Activated CD8-positive, alpha-beta memory T cell treated with anti-CD3 and anti-CD28 coated beads, Interleukin-2, amount 50 U/mL, for 24 hours (primary cell): ENCODE measurements at regions not wholly inside any gene's neighbourhood (a gene's known extent, or its start where the extent isn't known, plus 50 kb on each side); places are given as distances from the start of the nearest gene placed in this dataset.

ENCODE experiments used
- DNase-seq: peaks from one replicate; pipeline ENCODE4 v3.0.0-alpha.2; 2020; ENCODE audit errors: extremely low read depth

DNA sequence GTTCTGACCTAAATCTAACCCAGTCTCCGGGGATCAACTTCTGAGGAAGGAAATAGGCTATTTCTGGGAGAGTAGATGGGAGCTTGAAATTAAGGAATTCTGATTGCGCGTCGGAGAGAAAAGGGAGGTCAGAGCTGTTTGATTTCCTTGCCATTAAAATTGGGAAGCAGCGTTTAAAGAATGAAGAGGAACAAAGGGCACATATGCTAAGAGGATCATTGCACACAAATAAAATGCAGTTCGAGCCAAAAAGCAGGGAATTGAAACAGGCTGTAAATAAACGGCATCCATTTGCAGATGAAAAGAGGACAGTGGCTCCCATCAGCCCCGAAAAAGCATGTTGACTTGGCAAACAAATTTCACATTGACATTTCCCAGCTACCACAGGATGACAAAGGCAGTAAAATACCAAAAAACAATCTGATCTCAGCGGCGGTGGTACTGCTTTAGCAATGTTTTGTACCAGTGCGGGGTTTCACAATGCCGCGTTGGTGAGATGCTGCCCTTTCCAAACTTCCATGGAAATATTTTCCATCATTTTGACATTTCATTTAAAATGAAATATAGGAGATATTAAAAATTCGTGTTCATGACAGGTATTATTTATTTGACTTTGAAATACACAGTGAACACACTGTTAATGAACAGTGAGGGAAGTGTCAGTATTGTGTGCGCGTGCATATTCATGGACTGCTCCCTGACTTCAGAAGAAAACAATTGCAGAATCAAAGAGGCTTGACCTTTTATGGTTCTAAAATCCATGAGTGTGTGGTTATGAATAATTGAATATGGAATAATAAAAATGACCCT lies 108.8 kb downstream of the SQOR start:
- DNase-seq = no peak

GRCh38 chr15:45744236-45744589 lies 109.4 kb downstream of the SQOR start:
- no peak for DNase-seq

DNA sequence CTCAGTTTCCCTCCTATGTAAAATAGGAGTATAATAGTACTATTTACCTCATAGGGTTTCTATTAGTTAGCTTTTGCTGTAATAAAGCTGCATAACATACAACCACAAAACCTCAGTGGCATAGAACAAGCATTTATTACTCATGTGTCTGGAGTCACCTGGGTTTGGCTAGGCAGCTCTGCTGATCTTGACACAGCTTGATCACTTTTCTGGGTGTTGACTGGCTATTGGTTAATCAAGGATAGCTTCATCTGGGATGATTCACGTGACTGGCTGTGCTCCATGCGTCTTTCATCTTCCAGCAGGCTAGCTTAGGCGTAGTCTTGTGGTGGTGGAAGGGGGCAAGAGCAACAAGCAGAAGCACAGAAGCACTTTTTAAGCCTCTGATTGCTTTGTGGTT lies 112.6 kb downstream of the SQOR start:
- DNase-seq = no peak

DNA sequence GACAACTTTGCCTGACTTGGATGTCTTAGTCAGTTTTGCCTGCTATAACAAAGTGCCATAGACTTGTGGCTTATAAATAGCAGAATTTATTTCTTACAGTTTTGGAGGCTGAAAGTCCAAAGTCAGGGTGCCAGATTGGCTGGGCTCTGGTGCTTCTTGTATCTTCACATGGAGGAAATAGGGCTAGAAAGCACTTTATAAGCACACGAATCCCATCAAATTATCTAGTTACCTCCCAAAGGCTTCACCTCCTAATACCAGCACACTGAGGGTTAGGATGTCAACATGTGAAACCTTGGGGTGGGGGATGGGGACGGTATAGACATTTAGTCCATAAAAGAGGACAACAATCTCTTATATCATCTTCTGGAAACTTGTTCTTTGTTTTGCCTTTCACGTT lies 116.8 kb downstream of the SQOR start:
- DNase-seq = no peak

- DNase-seq = no peak
These were observed 125.1 kb downstream of the SQOR start for GRCh38 chr15:45759936-45760335.

DNA sequence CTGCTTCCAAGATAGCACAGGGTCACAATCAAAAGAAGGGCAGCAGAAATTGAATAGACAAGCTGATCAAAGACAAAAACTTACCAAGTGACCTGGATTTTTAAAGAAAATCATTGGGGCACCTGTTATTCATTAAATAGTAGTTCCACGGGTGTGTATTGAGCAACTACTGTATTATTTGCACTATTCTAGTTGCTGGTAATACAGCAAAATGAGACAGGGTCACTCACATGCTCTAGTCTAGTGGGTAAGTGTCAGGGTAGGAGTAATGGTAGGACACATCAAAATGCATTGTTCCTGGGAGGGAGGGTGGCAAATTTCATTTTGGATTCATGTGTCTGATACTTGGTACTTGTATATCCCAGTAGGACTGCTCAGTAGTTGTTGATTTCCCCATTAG lies 127.9 kb downstream of the SQOR start:
- no peak for DNase-seq

DNA sequence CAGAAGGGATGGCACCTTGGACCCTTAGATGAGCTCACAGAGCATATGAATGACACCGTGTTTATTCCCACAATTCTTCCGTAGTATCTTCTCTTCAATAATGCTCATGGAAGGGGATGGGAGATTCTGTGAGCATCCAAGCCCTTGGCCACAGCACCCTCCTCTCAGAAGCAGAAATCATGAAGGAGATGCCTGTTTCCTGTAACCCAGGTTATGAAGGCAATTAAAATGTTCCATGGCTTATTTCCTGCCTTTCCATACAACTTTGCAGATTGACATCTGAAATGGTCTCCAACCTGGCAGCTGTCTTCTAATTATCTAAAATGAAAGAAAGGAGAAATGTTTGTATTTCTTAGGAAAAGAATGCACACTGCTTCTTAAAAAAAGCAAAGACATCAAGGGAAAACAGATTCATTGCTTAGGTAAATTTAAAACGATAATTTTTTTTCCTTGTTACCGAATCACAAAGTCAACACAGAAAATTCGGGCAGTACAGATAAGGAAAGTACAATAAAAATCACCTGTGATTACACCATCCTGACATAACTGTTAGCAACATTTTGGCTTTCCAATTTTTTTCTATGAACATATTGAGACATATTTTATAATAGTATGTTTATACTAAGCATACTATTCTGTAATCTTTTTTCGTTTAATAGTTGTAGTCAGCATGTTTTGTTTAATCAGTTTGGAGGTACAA lies 128.5 kb downstream of the SQOR start:
- no peak for DNase-seq

GRCh38 chr15:45773149-45773548 lies 138.3 kb downstream of the SQOR start:
- no peak for DNase-seq

DNA sequence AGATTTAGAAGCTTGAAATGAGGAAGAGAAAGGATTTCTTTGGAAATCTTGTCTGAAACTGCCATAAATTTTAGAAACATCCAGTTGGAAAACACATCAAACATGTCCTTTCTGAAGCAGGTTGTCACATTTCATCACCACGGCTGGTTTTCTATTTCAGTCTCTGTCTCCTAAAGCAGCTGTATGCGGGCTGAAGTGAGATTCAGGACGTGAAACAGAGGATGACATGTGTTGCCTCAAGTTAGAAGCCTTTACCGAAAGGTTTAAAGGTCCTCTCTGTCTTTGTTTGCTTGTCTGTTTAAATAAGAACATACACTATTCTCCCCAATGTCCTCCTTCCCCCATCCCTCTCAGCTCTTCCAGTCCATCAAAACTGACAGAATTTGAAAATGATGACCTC lies 141.9 kb downstream of the SQOR start:
- DNase-seq = no peak

GRCh38 chr15:45777781-45778180 lies 143.0 kb downstream of the SQOR start:
- DNase-seq = no peak

GRCh38 chr15:45780352-45780751 lies 145.5 kb downstream of the SQOR start:
- no peak for DNase-seq

DNA sequence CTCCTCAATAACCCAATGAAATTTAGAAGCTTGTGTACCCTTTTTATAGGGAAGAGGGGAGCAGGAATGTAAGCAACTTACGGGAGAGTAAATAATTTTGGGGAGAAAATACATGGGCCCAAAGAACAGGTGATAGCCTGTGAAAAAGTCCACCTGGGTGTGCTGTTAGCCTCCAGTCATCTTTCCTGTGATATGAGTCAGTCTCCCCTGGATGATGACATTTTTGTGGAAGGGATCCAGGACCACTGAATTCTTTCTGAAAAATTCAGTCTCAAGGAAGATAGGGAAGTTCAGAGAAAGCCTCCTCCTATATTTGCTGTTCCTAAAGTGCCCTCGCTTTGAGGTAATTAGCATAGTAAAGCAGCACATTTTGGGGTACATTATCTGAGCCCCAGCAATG lies 149.8 kb downstream of the SQOR start:
- no peak for DNase-seq

DNA sequence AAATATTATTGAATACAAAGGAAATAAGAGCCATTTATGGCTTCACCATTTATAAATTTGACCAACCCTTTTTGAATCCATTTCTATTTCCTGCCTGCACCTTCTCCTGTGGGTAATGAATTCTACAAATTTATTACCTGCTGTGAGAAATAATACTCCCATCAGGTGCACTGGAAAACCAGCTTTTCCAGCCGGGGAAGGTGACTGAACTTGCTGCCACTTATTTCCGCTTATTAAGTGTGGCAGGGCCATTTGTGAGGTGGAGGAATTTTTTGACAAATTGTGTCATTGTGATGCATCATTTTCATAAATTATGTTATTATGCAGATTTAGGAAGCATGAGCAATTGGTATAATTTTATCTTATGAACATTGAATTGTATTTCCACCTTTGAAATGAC lies 151.1 kb downstream of the SQOR start:
- DNase-seq = no peak

GRCh38 chr15:45790325-45790943 lies 155.6 kb downstream of the SQOR start:
- no peak for DNase-seq

DNA sequence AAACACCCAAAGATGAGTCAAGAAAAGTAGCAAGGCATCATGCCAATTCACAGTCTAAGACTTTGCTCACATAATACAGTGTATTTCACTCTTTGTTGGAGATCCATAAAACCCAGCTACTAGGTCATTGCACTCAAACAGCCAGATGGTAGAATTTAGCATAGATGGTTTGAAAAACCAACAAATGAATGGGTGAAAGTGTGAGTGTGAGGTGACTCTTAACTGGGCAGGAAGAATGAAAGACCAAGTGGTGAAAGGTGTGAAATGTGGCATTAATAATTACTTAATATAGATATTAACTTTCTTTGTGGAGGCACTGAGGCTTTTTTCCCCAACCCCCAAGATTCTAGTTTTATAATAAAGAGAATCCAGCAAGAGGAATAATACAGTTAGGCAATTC lies 159.5 kb downstream of the SQOR start:
- no peak for DNase-seq

GRCh38 chr15:45794712-45795439 lies 160.0 kb downstream of the SQOR start:
- DNase-seq = no peak

DNA sequence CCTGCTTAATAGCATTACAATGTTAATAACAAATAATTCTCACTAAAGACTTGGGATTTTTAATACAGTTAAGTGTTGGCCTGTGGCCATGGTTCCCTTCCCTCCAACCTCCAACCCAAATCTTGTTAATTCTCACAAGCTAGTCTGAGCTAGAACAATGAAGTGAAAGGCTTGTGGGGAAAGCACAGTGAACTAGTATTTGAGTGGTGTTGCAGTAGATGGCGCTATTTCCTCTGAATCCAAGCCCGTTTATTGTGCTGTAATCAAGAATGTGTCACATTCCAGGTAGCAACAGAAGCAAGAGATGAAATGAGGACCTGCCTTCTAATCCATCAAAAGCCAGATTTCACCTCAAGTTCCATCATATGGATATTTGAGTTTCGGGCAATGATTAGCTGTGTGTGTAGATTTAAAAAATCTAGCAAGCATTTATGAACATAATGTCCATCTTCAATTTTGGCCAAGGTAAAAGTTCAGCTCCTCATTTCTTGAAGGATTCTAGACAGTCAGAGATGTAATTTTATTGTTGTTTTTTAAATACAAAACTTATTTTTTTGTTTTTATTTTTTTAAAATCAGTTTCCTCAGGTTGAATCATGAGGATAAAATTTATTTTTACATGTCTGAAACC lies 160.7 kb downstream of the SQOR start:
- no peak for DNase-seq

DNA sequence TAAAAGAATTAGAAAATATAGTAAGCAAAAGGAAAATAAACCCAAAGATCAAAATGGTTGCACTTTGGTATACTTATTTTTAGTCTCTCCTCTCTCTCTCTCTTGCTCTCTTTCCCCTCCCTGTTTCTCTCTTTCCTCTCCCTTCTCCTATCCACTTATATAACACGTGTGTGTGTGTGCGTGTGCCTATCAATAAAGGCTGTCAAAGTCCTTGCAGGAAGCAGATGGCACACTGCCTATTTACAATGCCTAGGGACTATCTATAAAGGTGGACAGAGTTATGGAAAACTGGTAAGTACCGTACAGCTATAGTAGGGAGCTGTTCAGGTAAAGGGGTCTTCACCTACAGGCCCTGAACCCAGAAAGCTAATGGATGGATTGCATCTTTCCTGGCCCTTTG lies 161.6 kb downstream of the SQOR start:
- DNase-seq = no peak

DNA sequence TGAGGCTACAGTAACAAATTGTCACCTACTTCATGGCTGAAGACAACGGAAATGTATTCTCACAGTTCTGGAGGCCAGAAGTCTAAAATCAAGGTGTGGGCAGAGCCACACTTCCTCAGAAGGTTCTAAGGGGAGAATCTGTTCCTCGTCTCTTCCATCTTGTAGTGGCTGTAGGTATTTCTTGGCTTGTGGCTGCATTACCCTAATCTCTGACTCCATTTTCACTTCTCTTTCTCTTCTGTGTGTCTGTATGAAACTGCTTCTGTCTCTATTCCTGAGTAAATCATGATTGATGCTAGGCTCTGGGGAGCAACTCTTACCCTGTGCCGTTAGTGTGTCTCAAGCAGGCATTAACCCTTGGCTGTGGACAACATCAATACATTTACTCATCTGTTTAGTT lies 164.7 kb downstream of the SQOR start:
- DNase-seq = no peak

DNA sequence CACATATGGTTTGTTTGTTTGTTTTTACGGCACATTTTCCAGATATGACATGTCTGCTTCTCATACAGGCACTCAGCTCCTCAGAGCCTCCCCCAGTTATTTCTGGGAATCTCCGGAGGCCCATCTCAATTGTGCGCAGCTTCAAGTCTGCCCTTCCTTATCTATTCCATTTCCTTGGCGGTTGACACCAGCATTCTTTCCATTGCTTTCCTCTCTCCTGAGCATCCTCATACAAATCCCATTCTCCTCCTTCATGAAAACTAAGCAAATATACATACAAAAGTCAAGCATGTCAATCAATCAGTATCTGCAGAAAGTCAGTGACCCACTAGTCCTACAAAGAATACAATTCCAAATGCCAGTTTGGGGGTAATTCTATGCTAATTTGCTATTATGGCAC lies 166.7 kb downstream of the SQOR start:
- no peak for DNase-seq

DNA sequence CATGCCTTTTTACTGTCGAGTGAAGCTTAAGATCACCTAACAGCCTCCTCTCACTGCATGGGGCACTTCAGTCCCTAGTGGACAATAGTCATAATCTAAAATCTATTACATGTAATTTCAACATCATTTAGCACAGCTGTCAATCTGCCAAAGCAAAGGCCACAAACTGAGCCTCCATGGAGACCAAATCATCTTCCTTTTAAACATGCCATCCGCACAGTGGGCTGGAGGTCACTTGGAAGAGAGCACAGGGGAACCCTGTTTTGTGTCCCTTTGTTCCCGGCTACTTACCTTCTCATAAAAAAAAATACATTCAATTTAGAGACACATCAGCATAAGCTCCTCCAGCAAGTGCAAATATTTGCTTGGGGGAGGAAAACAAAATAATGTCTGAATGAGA lies 167.3 kb downstream of the SQOR start:
- DNase-seq = no peak

DNA sequence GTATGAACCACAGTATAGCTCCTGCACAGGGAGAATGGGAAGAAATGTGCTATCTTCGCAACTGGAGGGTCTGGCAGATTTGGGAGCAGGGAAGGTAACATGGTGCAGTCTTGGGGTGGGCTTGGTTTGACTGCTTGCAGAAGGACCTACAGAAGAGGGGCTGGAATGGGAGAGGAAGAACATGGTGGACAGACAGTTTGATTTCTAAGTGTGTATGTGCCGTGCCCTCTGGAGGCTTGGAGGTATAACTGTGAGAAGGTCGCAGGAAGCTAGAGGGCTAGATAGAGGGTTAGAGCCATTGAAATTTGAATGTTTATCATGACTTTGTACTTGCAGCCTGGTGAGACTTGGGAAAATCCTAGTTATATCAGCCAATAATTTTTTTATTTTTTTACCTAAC lies 169.2 kb downstream of the SQOR start:
- DNase-seq = no peak
